SK-N-SH treated with all-trans-retinoic acid at 6 μM for 48 hours (cell line): ENCODE measurements at regions not wholly inside any gene's neighbourhood (a gene's known extent, or its start where the extent isn't known, plus 50 kb on each side); places are given as distances from the start of the nearest gene placed in this dataset.

Experiments used
- ATAC-seq: fragments of 200-7000 bp; cut with Tn5 transposase; 3 replicates; pipeline ENCODE4 v1.9.1; 2020; ENCODE audit warnings: mild to moderate bottlenecking, moderate library complexity
- ARNTL ChIP-seq: fragments of 450-650 bp; formaldehyde crosslinking; IDR thresholded peaks from 2 replicates; pipeline ENCODE4 v1.5.0; 2020; ENCODE audit warnings: low read depth, mild to moderate bottlenecking, moderate library complexity, borderline replicate concordance
- BACH2 ChIP-seq: fragments of 250-450 bp; sonication (Bioruptor Pico); IDR thresholded peaks from 2 replicates; pipeline ENCODE4 v1.9.0; 2021; ENCODE audit warnings: mild to moderate bottlenecking, borderline replicate concordance
- ESRRG ChIP-seq: fragments of 250-450 bp; sonication (Bioruptor Pico); IDR thresholded peaks from 2 replicates; pipeline ENCODE4 v1.6.1; 2021; ENCODE audit warnings: mild to moderate bottlenecking
- GLIS3 ChIP-seq: fragments of 250-450 bp; sonication (Bioruptor Pico); IDR thresholded peaks from 2 replicates; pipeline ENCODE4 v1.5.0; 2020; ENCODE audit warnings: mild to moderate bottlenecking, moderate library complexity
- ISL1 ChIP-seq: fragments of 250-450 bp; sonication (Bioruptor Pico); IDR thresholded peaks from 2 replicates; pipeline ENCODE4 v2.1.2; 2022; ENCODE audit warnings: mild to moderate bottlenecking, moderate library complexity
- OSR1 ChIP-seq: fragments of 250-450 bp; sonication (Bioruptor Pico); IDR thresholded peaks from 2 replicates; pipeline ENCODE4 v1.8.0; 2022; ENCODE audit warnings: moderate library complexity, mild to moderate bottlenecking, inconsistent platforms
- PPARA ChIP-seq: fragments of 250-450 bp; sonication (Bioruptor Pico); IDR thresholded peaks from 2 replicates; pipeline ENCODE4 v1.5.0; 2020; ENCODE audit warnings: mild to moderate bottlenecking, borderline replicate concordance
- RARB ChIP-seq: fragments of 250-450 bp; sonication (Bioruptor Pico); IDR thresholded peaks from 2 replicates; pipeline ENCODE4 v1.8.0; 2021; ENCODE audit warnings: mild to moderate bottlenecking, moderate library complexity
- SNAI2 ChIP-seq: fragments of 250-450 bp; sonication (Bioruptor Pico); IDR thresholded peaks from 2 replicates; pipeline ENCODE4 v1.5.0; 2020; ENCODE audit warnings: mild to moderate bottlenecking, moderate library complexity
- TCF4 ChIP-seq: fragments of 250-450 bp; sonication (Bioruptor Pico); IDR thresholded peaks from 2 replicates; pipeline ENCODE4 v1.8.0; 2021; ENCODE audit warnings: mild to moderate bottlenecking, moderate library complexity, borderline replicate concordance
- TOX ChIP-seq: fragments of 250-450 bp; sonication (Bioruptor Pico); IDR thresholded peaks from 2 replicates; pipeline ENCODE4 v1.8.0; 2021; ENCODE audit warnings: mild to moderate bottlenecking, moderate library complexity, borderline replicate concordance
- ZC3H10 ChIP-seq: fragments of 250-450 bp; sonication (Bioruptor Pico); IDR thresholded peaks from 2 replicates; pipeline ENCODE4 v1.5.1; 2021; ENCODE audit warnings: mild to moderate bottlenecking, moderate library complexity
- ZFP3 ChIP-seq: fragments of 250-450 bp; sonication (Bioruptor Pico); IDR thresholded peaks from 2 replicates; pipeline ENCODE4 v1.5.0; 2020; ENCODE audit warnings: mild to moderate bottlenecking, moderate library complexity
- ZFP30 ChIP-seq: fragments of 450-650 bp; formaldehyde crosslinking; IDR thresholded peaks from 2 replicates; pipeline ENCODE4 v1.5.0; 2022; ENCODE audit warnings: mild to moderate bottlenecking, moderate library complexity
- ZNF565 ChIP-seq: fragments of 450-650 bp; formaldehyde crosslinking; conservative IDR thresholded peaks from 2 replicates; pipeline ENCODE4 v1.5.0; 2020; ENCODE audit warnings: low read depth, mild to moderate bottlenecking, moderate library complexity
- ZNF70 ChIP-seq: fragments of 450-650 bp; formaldehyde crosslinking; IDR thresholded peaks from 2 replicates; pipeline ENCODE4 v1.5.0; 2020; ENCODE audit warnings: mild to moderate bottlenecking, moderate library complexity
- ZNF8 ChIP-seq: fragments of 450-650 bp; formaldehyde crosslinking; IDR thresholded peaks from 2 replicates; pipeline ENCODE4 v1.5.0; 2020; ENCODE audit warnings: mild to moderate bottlenecking, moderate library complexity
- TF ChIP-seq, protein P1 (sequence below): fragments of 250-450 bp; sonication (Bioruptor Pico); IDR thresholded peaks from 2 replicates; pipeline ENCODE4 v1.5.1; 2020; ENCODE audit warnings: low read depth, mild to moderate bottlenecking, moderate library complexity
- TF ChIP-seq, protein P2 (sequence below): fragments of 250-450 bp; sonication (Bioruptor Pico); IDR thresholded peaks from 2 replicates; pipeline ENCODE4 v1.5.1; 2021; ENCODE audit warnings: mild to moderate bottlenecking, moderate library complexity
- TF ChIP-seq, protein P3 (sequence below): fragments of 250-450 bp; sonication (Bioruptor Pico); IDR thresholded peaks from 2 replicates; pipeline ENCODE4 v1.5.0; 2020; ENCODE audit warnings: mild to moderate bottlenecking, moderate library complexity
- TF ChIP-seq, protein P4 (sequence below): fragments of 250-450 bp; sonication (Bioruptor Pico); IDR thresholded peaks from 2 replicates; pipeline ENCODE4 v1.8.0; 2020; ENCODE audit warnings: mild to moderate bottlenecking, moderate library complexity, borderline replicate concordance

DNA sequence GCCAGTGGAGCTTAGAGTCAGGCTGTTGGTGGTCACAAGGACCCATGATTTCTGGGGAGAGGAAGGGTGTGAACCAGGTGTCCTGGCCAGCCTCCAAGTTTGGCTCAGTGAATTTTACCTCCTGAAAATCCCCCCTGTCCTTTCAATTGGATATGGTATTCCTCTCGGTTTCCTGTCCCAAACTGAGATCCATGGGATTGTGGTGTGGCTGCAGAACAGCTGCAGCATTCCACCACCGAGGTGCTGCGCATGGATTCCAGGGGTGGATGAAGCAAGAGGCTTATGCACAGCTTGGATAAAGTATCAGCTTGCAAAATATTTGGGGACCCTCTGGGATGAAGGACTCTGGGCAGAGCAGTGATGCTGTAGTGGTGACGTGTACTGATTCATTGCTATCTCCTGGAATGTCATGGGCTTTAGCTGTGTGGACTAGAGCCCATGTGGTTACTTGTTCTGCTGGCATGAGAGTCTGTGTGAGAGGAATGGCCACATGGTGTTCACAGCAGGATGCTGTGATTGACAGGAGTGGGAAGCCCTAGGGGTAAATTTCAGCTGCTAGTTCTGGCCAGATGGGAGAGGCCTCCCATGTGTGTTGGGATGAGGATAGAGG, 148.7 kb upstream of the SPAG17 start:
- TF ChIP-seq, protein P1, sequence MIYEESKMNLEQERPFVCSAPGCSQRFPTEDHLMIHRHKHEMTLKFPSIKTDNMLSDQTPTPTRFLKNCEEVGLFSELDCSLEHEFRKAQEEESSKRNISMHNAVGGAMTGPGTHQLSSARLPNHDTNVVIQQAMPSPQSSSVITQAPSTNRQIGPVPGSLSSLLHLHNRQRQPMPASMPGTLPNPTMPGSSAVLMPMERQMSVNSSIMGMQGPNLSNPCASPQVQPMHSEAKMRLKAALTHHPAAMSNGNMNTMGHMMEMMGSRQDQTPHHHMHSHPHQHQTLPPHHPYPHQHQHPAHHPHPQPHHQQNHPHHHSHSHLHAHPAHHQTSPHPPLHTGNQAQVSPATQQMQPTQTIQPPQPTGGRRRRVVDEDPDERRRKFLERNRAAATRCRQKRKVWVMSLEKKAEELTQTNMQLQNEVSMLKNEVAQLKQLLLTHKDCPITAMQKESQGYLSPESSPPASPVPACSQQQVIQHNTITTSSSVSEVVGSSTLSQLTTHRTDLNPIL (CRISPR knock-in tag) = no peak
- TF ChIP-seq ZNF8 (CRISPR knock-in tag) (no peak), SNAI2 (CRISPR knock-in tag) (no peak), ZC3H10 (CRISPR knock-in tag) (no peak), RARB (CRISPR knock-in tag) (no peak), BACH2 (no peak), OSR1 (CRISPR knock-in tag) (no peak), ARNTL (CRISPR knock-in tag) (no peak), ZNF565 (no peak), TCF4 (no peak), ZFP30 (CRISPR knock-in tag) (no peak), ESRRG (CRISPR knock-in tag) (no peak), ZNF70 (CRISPR knock-in tag) (no peak), ZFP3 (CRISPR knock-in tag) (no peak)
- TF ChIP-seq, protein P2, sequence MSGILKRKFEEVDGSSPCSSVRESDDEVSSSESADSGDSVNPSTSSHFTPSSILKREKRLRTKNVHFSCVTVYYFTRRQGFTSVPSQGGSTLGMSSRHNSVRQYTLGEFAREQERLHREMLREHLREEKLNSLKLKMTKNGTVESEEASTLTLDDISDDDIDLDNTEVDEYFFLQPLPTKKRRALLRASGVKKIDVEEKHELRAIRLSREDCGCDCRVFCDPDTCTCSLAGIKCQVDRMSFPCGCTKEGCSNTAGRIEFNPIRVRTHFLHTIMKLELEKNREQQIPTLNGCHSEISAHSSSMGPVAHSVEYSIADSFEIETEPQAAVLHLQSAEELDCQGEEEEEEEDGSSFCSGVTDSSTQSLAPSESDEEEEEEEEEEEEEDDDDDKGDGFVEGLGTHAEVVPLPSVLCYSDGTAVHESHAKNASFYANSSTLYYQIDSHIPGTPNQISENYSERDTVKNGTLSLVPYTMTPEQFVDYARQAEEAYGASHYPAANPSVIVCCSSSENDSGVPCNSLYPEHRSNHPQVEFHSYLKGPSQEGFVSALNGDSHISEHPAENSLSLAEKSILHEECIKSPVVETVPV (CRISPR knock-in tag) = no peak
- TF ChIP-seq, all 23 proteins: peak for 0
- no peak for ATAC-seq

DNA sequence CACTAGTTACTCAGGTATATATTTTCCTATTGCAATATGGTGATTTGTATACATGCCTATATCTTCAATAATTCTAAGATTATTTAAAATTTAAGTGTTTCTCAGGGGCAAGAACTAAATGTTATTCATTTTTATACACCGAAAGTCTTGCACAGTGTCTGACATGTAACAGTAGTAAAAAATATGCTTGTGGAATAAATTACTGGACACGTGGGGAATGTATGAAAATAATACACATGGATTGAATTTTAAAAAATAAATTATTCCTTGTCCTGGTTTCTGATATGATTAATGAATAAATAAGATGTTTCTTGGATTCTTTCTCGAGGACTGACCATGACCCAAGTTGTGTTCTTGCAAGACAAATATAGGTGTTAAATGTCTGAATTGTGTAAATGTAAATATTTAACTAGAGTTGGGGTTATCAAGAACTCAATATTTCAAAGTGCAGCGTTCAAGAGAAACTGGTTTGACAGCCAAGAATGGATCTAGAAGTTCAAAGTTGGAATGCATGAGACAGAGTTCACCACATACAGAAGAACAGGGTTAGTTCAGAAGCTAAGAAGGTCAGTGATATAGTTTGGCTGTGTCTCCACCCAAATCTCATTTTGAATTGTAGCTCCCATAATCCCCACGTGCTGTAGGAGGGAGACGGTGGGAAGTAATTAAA, 142.1 kb upstream of the SPAG17 start:
- TF ChIP-seq ZFP3 (CRISPR knock-in tag) (no peak), ZNF565 (no peak), BACH2 (no peak), TCF4 (no peak), OSR1 (CRISPR knock-in tag) (no peak), ESRRG (CRISPR knock-in tag) (no peak), GLIS3 (CRISPR knock-in tag) (no peak), ZNF70 (CRISPR knock-in tag) (no peak)

DNA sequence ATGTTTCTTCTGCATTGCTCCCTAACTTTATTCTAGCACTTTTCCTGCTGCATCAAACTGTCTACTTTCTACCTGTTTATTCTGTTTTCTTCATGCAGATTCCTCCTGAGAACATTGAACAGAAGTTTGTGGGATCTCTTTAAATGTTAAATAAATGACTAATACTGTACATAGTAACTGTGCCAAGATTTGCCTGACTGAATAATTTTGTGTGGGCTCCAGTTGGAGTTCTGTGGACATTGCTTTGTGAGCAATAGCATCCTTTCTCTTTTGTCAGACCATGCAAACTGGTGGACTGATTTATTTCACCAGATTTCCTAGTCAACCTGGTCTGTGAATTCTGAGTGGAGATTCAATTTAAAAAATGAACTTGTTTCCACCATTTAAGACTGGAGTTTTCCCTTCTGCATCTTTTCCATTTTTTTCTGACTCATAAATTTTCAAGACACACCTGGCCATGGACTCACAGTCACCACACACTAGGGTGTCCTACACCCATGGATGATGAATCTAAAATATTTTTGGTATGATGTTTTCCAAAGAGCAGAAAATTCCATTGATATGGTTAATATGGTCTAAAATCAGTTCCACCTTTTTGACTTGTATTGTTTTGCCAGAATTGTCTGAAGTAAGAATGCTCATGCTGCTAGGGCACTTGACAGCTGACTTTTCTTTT, 140.7 kb upstream of the SPAG17 start:
- ATAC-seq = no peak
- TF ChIP-seq, protein P1 (CRISPR knock-in tag) = no peak
- TF ChIP-seq OSR1 (CRISPR knock-in tag) = no peak
- no peak for TF ChIP-seq SNAI2 (CRISPR knock-in tag)
- TF ChIP-seq PPARA (CRISPR knock-in tag) = no peak
- no peak for TF ChIP-seq GLIS3 (CRISPR knock-in tag)
- no peak for TF ChIP-seq RARB (CRISPR knock-in tag)
- TF ChIP-seq, protein P3, sequence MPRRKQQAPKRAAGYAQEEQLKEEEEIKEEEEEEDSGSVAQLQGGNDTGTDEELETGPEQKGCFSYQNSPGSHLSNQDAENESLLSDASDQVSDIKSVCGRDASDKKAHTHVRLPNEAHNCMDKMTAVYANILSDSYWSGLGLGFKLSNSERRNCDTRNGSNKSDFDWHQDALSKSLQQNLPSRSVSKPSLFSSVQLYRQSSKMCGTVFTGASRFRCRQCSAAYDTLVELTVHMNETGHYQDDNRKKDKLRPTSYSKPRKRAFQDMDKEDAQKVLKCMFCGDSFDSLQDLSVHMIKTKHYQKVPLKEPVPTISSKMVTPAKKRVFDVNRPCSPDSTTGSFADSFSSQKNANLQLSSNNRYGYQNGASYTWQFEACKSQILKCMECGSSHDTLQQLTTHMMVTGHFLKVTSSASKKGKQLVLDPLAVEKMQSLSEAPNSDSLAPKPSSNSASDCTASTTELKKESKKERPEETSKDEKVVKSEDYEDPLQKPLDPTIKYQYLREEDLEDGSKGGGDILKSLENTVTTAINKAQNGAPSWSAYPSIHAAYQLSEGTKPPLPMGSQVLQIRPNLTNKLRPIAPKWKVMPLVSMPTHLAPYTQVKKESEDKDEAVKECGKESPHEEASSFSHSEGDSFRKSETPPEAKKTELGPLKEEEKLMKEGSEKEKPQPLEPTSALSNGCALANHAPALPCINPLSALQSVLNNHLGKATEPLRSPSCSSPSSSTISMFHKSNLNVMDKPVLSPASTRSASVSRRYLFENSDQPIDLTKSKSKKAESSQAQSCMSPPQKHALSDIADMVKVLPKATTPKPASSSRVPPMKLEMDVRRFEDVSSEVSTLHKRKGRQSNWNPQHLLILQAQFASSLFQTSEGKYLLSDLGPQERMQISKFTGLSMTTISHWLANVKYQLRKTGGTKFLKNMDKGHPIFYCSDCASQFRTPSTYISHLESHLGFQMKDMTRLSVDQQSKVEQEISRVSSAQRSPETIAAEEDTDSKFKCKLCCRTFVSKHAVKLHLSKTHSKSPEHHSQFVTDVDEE (CRISPR knock-in tag) = no peak
- TF ChIP-seq TOX (CRISPR knock-in tag) = no peak
- TF ChIP-seq ARNTL (CRISPR knock-in tag) = no peak
- TF ChIP-seq ZFP30 (CRISPR knock-in tag) = no peak
- no peak for TF ChIP-seq ZNF70 (CRISPR knock-in tag)
- no peak for TF ChIP-seq ISL1 (CRISPR knock-in tag)
- TF ChIP-seq ZC3H10 (CRISPR knock-in tag) = no peak
- TF ChIP-seq, protein P4, sequence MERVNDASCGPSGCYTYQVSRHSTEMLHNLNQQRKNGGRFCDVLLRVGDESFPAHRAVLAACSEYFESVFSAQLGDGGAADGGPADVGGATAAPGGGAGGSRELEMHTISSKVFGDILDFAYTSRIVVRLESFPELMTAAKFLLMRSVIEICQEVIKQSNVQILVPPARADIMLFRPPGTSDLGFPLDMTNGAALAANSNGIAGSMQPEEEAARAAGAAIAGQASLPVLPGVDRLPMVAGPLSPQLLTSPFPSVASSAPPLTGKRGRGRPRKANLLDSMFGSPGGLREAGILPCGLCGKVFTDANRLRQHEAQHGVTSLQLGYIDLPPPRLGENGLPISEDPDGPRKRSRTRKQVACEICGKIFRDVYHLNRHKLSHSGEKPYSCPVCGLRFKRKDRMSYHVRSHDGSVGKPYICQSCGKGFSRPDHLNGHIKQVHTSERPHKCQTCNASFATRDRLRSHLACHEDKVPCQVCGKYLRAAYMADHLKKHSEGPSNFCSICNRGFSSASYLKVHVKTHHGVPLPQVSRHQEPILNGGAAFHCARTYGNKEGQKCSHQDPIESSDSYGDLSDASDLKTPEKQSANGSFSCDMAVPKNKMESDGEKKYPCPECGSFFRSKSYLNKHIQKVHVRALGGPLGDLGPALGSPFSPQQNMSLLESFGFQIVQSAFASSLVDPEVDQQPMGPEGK = no peak
- no peak for TF ChIP-seq TCF4
- no peak for TF ChIP-seq BACH2

More for the DNA sequence above, 142.1 kb upstream of the SPAG17 start:
- no peak for ATAC-seq
